SU-DHL-6 (cell line): ENCODE measurements at regions not wholly inside any gene's neighbourhood (a gene's known extent, or its start where the extent isn't known, plus 50 kb on each side); places are given as distances from the start of the nearest gene placed in this dataset.

Source experiments
- H2AFZ ChIP-seq: fragments of 200-600 bp; sonication (generic); 2 replicates; pipeline ENCODE4 v1.6.1; 2014; ENCODE audit warnings: low read depth, mild to moderate bottlenecking, moderate library complexity, mixed read lengths, antibody characterized with exemption, low read length; ENCODE audit not compliant: severe bottlenecking
- H3F3A ChIP-seq: fragments of 200-600 bp; shearing (Covaris generic); 2 replicates; pipeline ENCODE4 v1.6.0; 2016; ENCODE audit warnings: antibody characterized with exemption, mild to moderate bottlenecking; ENCODE audit not compliant: insufficient read depth
- H3K27ac ChIP-seq: fragments of 200-600 bp; sonication (generic); 2 replicates; pipeline ENCODE4 v1.5.1; 2016; ENCODE audit warnings: low read depth, mild to moderate bottlenecking, low read length, moderate library complexity, mixed read lengths
- H3K27me3 ChIP-seq: fragments of 200-600 bp; sonication (generic), shearing (Covaris generic); 2 replicates; pipeline ENCODE4 v1.6.0; 2014; ENCODE audit warnings: mild to moderate bottlenecking, low read length
- H3K36me3 ChIP-seq: fragments of 200-600 bp; sonication (generic); 2 replicates; pipeline ENCODE4 v1.6.1; 2014; ENCODE audit warnings: mild to moderate bottlenecking, low read length, mixed read lengths
- H3K4me2 ChIP-seq: fragments of 300-600, 200-600 bp; shearing (Covaris generic), sonication (generic); 2 replicates; pipeline ENCODE4 v1.6.0; 2014; ENCODE audit warnings: low read length, low read depth, mild to moderate bottlenecking; ENCODE audit not compliant: poor library complexity, severe bottlenecking
- H3K4me3 ChIP-seq: fragments of 200-600 bp; sonication (generic); 2 replicates; pipeline ENCODE4 v1.5.1; 2014; ENCODE audit warnings: antibody characterized with exemption, low read length, mild to moderate bottlenecking, mixed read lengths; ENCODE audit not compliant: insufficient read depth, poor library complexity, severe bottlenecking
- H3K79me2 ChIP-seq: fragments of 200-600 bp; sonication (generic); 2 replicates; pipeline ENCODE4 v1.6.1; 2014; ENCODE audit warnings: mild to moderate bottlenecking, low read length, moderate library complexity; ENCODE audit not compliant: insufficient read depth
- H3K9ac ChIP-seq: fragments of 200-600 bp; sonication (generic); 2 replicates; pipeline ENCODE4 v1.7.0; 2014; ENCODE audit warnings: mild to moderate bottlenecking, low read length
- H3K9me2 ChIP-seq: fragments of 200-600 bp; sonication (generic); replicated peaks from 2 replicates; pipeline ENCODE4 v1.6.1; 2014; ENCODE audit warnings: low read length; ENCODE audit not compliant: insufficient read depth
- H3K9me3 ChIP-seq: fragments of 200-600 bp; sonication (generic); 2 replicates; pipeline ENCODE4 v1.6.1; 2014; ENCODE audit warnings: low read length, mixed read lengths; ENCODE audit not compliant: insufficient read depth
- H4K20me1 ChIP-seq: fragments of 200-600 bp; sonication (generic); 2 replicates; pipeline ENCODE4 v1.6.1; 2014; ENCODE audit warnings: low read depth, mild to moderate bottlenecking, antibody characterized with exemption, low read length, moderate library complexity, mixed read lengths
- EZH2phosphoT487 ChIP-seq: fragments of 200-600 bp; sonication (generic), shearing (Covaris generic); conservative IDR thresholded peaks from 2 replicates; pipeline ENCODE4 v1.6.1; 2018; ENCODE audit warnings: mild to moderate bottlenecking, antibody characterized with exemption, low read length, moderate library complexity, mixed read lengths
- TF ChIP-seq, protein P1 (sequence below): fragments of 200-600 bp; sonication (generic); IDR thresholded peaks from one replicate; pipeline ENCODE4 v1.5.1; 2017; ENCODE audit warnings: antibody characterized with exemption, mild to moderate bottlenecking, low read length, moderate library complexity; ENCODE audit not compliant: insufficient read depth, poor library complexity, severe bottlenecking

DNA sequence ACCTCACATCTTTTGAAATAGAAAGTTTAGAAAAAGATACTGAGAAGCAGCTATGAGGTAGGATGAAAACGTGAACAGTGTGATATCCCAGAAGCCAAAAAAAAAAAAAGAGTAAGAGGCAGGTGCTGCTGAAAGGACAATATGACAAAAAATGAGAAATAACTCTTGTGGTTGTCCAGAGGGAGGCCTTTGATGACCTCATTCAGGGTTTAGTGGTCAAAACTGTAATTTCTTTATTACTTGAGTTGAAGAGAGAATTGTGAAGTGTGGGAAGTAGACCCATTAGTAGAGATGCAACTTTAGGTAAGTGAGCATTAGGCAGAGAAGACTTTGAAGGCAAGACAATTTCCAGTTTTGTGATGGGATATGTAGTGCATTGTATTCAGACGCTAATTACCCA, 1306.3 kb upstream of the ACO1 start:
- Histone ChIP-seq H2AFZ (no peak overlapping the region), H3K4me3 (no peak overlapping the region), H4K20me1 (no peaks in the 10 kb centered on the region), H3K27me3 (no peaks in the 10 kb centered on the region; the same call in 1 of the 2 replicates), H3K9ac (no peak overlapping the region), H3K79me2 (no peaks in the 10 kb centered on the region), H3K4me2 (no peak overlapping the region), H3K27ac (no peak overlapping the region), H3K36me3 (no peaks in the 10 kb centered on the region), H3F3A (no peaks in the 10 kb centered on the region), H3K9me3 (no peaks in the 10 kb centered on the region), H3K9me2 (no peaks in the 10 kb centered on the region)
- TF ChIP-seq EZH2phosphoT487 = no peak
- TF ChIP-seq, protein P1, sequence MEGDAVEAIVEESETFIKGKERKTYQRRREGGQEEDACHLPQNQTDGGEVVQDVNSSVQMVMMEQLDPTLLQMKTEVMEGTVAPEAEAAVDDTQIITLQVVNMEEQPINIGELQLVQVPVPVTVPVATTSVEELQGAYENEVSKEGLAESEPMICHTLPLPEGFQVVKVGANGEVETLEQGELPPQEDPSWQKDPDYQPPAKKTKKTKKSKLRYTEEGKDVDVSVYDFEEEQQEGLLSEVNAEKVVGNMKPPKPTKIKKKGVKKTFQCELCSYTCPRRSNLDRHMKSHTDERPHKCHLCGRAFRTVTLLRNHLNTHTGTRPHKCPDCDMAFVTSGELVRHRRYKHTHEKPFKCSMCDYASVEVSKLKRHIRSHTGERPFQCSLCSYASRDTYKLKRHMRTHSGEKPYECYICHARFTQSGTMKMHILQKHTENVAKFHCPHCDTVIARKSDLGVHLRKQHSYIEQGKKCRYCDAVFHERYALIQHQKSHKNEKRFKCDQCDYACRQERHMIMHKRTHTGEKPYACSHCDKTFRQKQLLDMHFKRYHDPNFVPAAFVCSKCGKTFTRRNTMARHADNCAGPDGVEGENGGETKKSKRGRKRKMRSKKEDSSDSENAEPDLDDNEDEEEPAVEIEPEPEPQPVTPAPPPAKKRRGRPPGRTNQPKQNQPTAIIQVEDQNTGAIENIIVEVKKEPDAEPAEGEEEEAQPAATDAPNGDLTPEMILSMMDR = no peak

- no peak overlapping the region for H2AFZ ChIP-seq
- H3K4me3 ChIP-seq = no peak overlapping the region
- H3K79me2 ChIP-seq = no peaks in the 10 kb centered on the region
- H3K4me2 ChIP-seq = no peak overlapping the region
- H3K27ac ChIP-seq = no peak overlapping the region
- no peak overlapping the region for H3K9ac ChIP-seq
- H3K36me3 ChIP-seq = no peaks in the 10 kb centered on the region
- no peaks in the 10 kb centered on the region for H3K9me2 ChIP-seq
- no peaks in the 10 kb centered on the region for H3F3A ChIP-seq
- no peaks in the 10 kb centered on the region for H4K20me1 ChIP-seq
- no peak for TF ChIP-seq EZH2phosphoT487
- TF ChIP-seq, protein P1 = no peak
- no peaks in the 10 kb centered on the region; the same call in 1 of the 2 replicates for H3K27me3 ChIP-seq
- no peaks in the 10 kb centered on the region for H3K9me3 ChIP-seq
These were observed 1300.1 kb upstream of the ACO1 start for GRCh38 chr9:31084350-31084749.

DNA sequence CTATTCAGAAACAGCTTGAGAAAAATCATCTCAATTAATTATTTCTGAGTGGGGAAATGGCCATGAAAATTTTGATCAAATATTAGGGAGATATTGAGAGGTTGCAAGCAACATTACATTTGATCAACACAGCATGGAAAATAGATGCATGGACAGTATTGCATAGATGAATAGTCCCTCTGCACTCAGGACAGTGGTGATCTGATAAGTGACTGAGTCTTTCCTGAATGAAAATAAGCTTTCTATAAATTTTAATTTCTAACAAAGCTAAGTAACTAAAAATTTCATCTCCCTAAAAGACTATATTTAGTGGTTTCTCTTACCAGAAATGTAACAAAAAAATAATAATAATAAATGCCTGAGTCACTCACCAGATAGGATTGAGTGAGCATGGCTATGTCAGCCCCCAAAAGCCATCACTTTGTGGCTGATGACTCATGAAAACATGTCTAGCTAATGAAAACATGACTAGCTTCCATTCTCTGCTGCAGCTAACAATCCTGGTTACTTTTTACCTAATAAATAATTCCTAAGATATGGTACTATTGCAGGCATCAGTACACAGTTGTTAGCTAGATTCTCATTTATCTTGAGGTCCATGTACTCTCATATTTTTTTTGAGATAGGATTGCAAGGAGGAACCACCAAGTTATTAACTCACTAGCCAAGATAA, 1294.8 kb upstream of the ACO1 start:
- Histone ChIP-seq H3K27me3 (no peaks in the 10 kb centered on the region), H3K9me2 (no peaks in the 10 kb centered on the region), H3K4me2 (no peak overlapping the region), H3K27ac (no peak overlapping the region), H3K9me3 (no peaks in the 10 kb centered on the region), H3F3A (no peaks in the 10 kb centered on the region), H3K9ac (no peak overlapping the region), H2AFZ (no peak overlapping the region), H3K79me2 (no peaks in the 10 kb centered on the region), H3K4me3 (no peak overlapping the region), H4K20me1 (peaks cover 3% of the 10 kb centered on the region; the same call in 1 of the 2 replicates), H3K36me3 (no peaks in the 10 kb centered on the region)
- TF ChIP-seq, protein P1 = no peak
- no peak for TF ChIP-seq EZH2phosphoT487
